Endothelial cell of umbilical vein (primary cell): ENCODE measurements at regions not wholly inside any gene's neighbourhood (a gene's known extent, or its start where the extent isn't known, plus 50 kb on each side); places are given as distances from the start of the nearest gene placed in this dataset.

Experiments used
- BruUV-seq: library from RNA; stranded (reverse); fragments of 400-500 nt; replicated peaks from 2 replicates; lab custom pipeline; 2021; lab: Mats Ljungman, UMichigan
- CTCF ChIA-PET: fragments of 300-600, 350-600 bp; sonication (Branson Sonifier 250); formaldehyde crosslinking; loops from one replicate; lab custom pipeline; 2021; ENCODE audit warnings: antibody characterized with exemption, inconsistent platforms; lab: Charles Lee
- POLR2A ChIA-PET: fragments of 300-600, 350-600 bp; sonication (Branson Sonifier 250); formaldehyde crosslinking; loops from one replicate; lab custom pipeline; 2021; ENCODE audit warnings: antibody characterized with exemption, inconsistent platforms; lab: Charles Lee
- DNase-seq: peaks from one replicate; pipeline ENCODE4 v3.0.0-alpha.2; 2011; ENCODE audit warnings: low read depth, low spot score
- FAIRE-seq: peaks from 2 replicates; lab custom pipeline; 2011; peaks lifted over from hg19 to GRCh38; lab: Jason Lieb, UNC
- H2AFZ ChIP-seq: 2 replicates; pipeline ENCODE4 v1.6.0; 2012; ENCODE audit warnings: low read depth, low read length, control low read depth, inconsistent platforms
- H3K27ac ChIP-seq: 2 replicates; pipeline ENCODE4 v1.5.1; 2011; ENCODE audit warnings: low read depth, mild to moderate bottlenecking, control low read depth, low read length, moderate library complexity; ENCODE audit not compliant: insufficient read depth
- H3K27me3 ChIP-seq, 2 experiments: 2 replicates each; pipeline versions ENCODE4 v1.6.0 to v1.6.1; 2011; ENCODE audit warnings: low read length in 2 of 2, mixed read lengths in 1 of 2; ENCODE audit not compliant: control insufficient read depth in 2 of 2, insufficient read depth in 2 of 2
- H3K36me3 ChIP-seq, 2 experiments: 2 replicates in 1 of 2; 3 replicates in 1 of 2; pipeline ENCODE4 v1.5.1; 2011; ENCODE audit warnings: low read length in 2 of 2, mild to moderate bottlenecking in 1 of 2, moderate library complexity in 1 of 2; ENCODE audit not compliant: control insufficient read depth in 2 of 2, insufficient read depth in 2 of 2; ENCODE audit errors: extremely low read depth in 1 of 2
- H3K4me1 ChIP-seq: 3 replicates; pipeline ENCODE4 v1.5.1; 2011; ENCODE audit warnings: mild to moderate bottlenecking, low read length; ENCODE audit not compliant: control insufficient read depth, insufficient read depth; ENCODE audit errors: extremely low read depth
- H3K4me2 ChIP-seq: 2 replicates; pipeline ENCODE4 v1.6.1; 2011; ENCODE audit warnings: low read length, control low read depth, mixed read lengths; ENCODE audit not compliant: insufficient read depth
- H3K4me3 ChIP-seq, 3 experiments: fragments of 200-600 bp in 1 of 3; sonication (generic), shearing (Covaris generic) in 1 of 3; replicated peaks in 1 of 3; 2 replicates each; pipeline ENCODE4 v1.5.1; 2011 to 2016; ENCODE audit warnings: control low read depth in 3 of 3, low read length in 3 of 3, mild to moderate bottlenecking in 2 of 3, inconsistent platforms in 1 of 3, low read depth in 1 of 3, moderate library complexity in 1 of 3; ENCODE audit not compliant: insufficient read depth in 1 of 3
- H3K79me2 ChIP-seq: 2 replicates; pipeline ENCODE4 v1.6.0; 2012; ENCODE audit warnings: low read length, inconsistent platforms; ENCODE audit not compliant: control insufficient read depth, insufficient read depth
- H3K9ac ChIP-seq: replicated peaks from 2 replicates; pipeline ENCODE3; 2011; ENCODE audit warnings: low read length, control low read depth; ENCODE audit not compliant: insufficient read depth; ENCODE audit errors: extremely low read depth
- H3K9me1 ChIP-seq: replicated peaks from 3 replicates; pipeline ENCODE4 v1.6.0; 2011; ENCODE audit warnings: mild to moderate bottlenecking, low read length; ENCODE audit not compliant: control insufficient read depth, insufficient read depth; ENCODE audit errors: extremely low read depth
- H3K9me3 ChIP-seq: replicated peaks from 2 replicates; pipeline ENCODE4 v1.5.1; 2012; ENCODE audit warnings: low read length, inconsistent platforms; ENCODE audit not compliant: control insufficient read depth, insufficient read depth
- H4K20me1 ChIP-seq: replicated peaks from 2 replicates; pipeline ENCODE3; 2011; ENCODE audit warnings: mild to moderate bottlenecking, low read length; ENCODE audit not compliant: control insufficient read depth, insufficient read depth; ENCODE audit errors: extremely low read depth
- CTCF ChIP-seq, 2 donors: IDR thresholded peaks; 1 replicate in 1 of 2; 2 replicates in 1 of 2; pipeline ENCODE4 v1.5.1; 2011; ENCODE audit warnings: low read length in 2 of 2, mild to moderate bottlenecking in 2 of 2, moderate library complexity in 2 of 2, control low read depth in 1 of 2, inconsistent platforms in 1 of 2, low read depth in 1 of 2; ENCODE audit not compliant: insufficient read depth in 1 of 2; ENCODE audit errors: extremely low read depth in 1 of 2
- EZH2 ChIP-seq: IDR thresholded peaks from 2 replicates; pipeline ENCODE4 v1.6.1; 2012; ENCODE audit warnings: borderline replicate concordance, low read depth, mild to moderate bottlenecking, moderate library complexity, low read length, inconsistent platforms; ENCODE audit not compliant: severe bottlenecking
- FOS ChIP-seq: IDR thresholded peaks from 2 replicates; pipeline ENCODE4 v1.6.1; 2011; ENCODE audit warnings: mild to moderate bottlenecking, low read length, moderate library complexity, borderline replicate concordance; ENCODE audit not compliant: insufficient read depth
- GATA2 ChIP-seq: IDR thresholded peaks from 2 replicates; pipeline ENCODE4 v1.7.0; 2011; ENCODE audit warnings: low read depth, mild to moderate bottlenecking, moderate library complexity, mixed read lengths, low read length; ENCODE audit not compliant: insufficient read length, insufficient read depth
- JUN ChIP-seq: IDR thresholded peaks from 2 replicates; pipeline ENCODE4 v1.6.1; 2011; ENCODE audit warnings: borderline replicate concordance, low read depth; ENCODE audit not compliant: insufficient read length, insufficient read depth
- MAX ChIP-seq: IDR thresholded peaks from 2 replicates; pipeline ENCODE4 v1.6.1; 2011; ENCODE audit not compliant: insufficient read depth, insufficient read length
- MYC ChIP-seq: IDR thresholded peaks from one replicate; pipeline ENCODE4 v1.6.1; 2011; ENCODE audit warnings: mild to moderate bottlenecking, low read depth, low read length
- POLR2A ChIP-seq: IDR thresholded peaks from 2 replicates; pipeline ENCODE4 v1.6.1; 2012; ENCODE audit warnings: low read depth, mild to moderate bottlenecking, control low read depth, low read length
- POLR2AphosphoS5 ChIP-seq: IDR thresholded peaks from 2 replicates; pipeline ENCODE4 v1.6.1; 2012; ENCODE audit warnings: low read depth, mild to moderate bottlenecking, control low read depth, low read length, moderate library complexity; ENCODE audit not compliant: insufficient read depth
- dilution Hi-C: fragments of 300-500 bp; cut with MboI; formaldehyde crosslinking; loops from one replicate; pipeline ENCODE4 v1.15.0; 2019; ENCODE audit warnings: low sequenced_read_pairs; ENCODE audit not compliant: extremely low pct_ligation_motif_present
- intact Hi-C: fragments of 100-400 bp; cut with micrococcal nuclease; formaldehyde crosslinking; loops from one replicate; pipeline ENCODE4 v1.10.0; 2022

GRCh38 chr9:89788434-89788833, 183.6 kb downstream of the GADD45G start:
- Histone ChIP-seq H3K9me1 (no peaks in the 10 kb centered on the region), H3K4me2 (no peak overlapping the region), H4K20me1 (no peaks in the 10 kb centered on the region), H3K9me3 (no peaks in the 10 kb centered on the region), H3K79me2 (no peaks in the 10 kb centered on the region), H3K4me1 (no peaks in the 10 kb centered on the region), H3K27me3 (peaks cover 2 to 6% of the 10 kb centered on the region in 2 experiments), H3K9ac (no peak overlapping the region), H3K4me3 (no peak overlapping the region), H3K36me3 (no peaks in the 10 kb centered on the region), H2AFZ (no peak overlapping the region), H3K27ac (no peak overlapping the region)
- FAIRE-seq (no peak), DNase-seq (no peak)
- no TSS peak for BruUV-seq
- no peak for TF ChIP-seq JUN
- TF ChIP-seq POLR2A = no peak
- no peak for TF ChIP-seq MAX
- no peak for TF ChIP-seq EZH2
- no peak for TF ChIP-seq FOS
- TF ChIP-seq POLR2AphosphoS5 = no peak
- no peak for TF ChIP-seq GATA2
- TF ChIP-seq MYC = no peak
- no peak for TF ChIP-seq CTCF (IDR thresholded peaks at IDR 0.05; ENCODE audit: extremely low read depth in 1 of 2, insufficient read depth in 1 of 2, low read depth in 1 of 2, low read length in 2 of 2)
- intact Hi-C loops (no loop called here), dilution Hi-C loops (no loop called here)
- POLR2A ChIA-PET = no interaction called here
- CTCF ChIA-PET = no interaction called here
